CD14-positive monocyte (primary cell): ENCODE measurements at regions not wholly inside any gene's neighbourhood (a gene's known extent, or its start where the extent isn't known, plus 50 kb on each side); places are given as distances from the start of the nearest gene placed in this dataset.

ENCODE experiments used
- DNase-seq, 3 donors: peaks; one replicate each; pipeline ENCODE4 v3.0.0-alpha.2; 2011 to 2022
- H2AFZ ChIP-seq: 2 replicates; pipeline ENCODE4 v1.6.0; 2012; ENCODE audit warnings: mild to moderate bottlenecking, low read depth, low read length, inconsistent platforms; ENCODE audit not compliant: insufficient read depth, poor library complexity, severe bottlenecking
- H3K27ac ChIP-seq, 2 donors: 1 replicate in 1 of 2; 2 replicates in 1 of 2; pipeline ENCODE4 v1.5.1; 2012 to 2013; ENCODE audit warnings: low read length in 2 of 2, control low read depth in 1 of 2, inconsistent platforms in 1 of 2, low read depth in 1 of 2, mild to moderate bottlenecking in 1 of 2
- H3K27me3 ChIP-seq, 2 donors: one replicate each; pipeline versions ENCODE4 v1.6.0 to v1.6.1; 2011 to 2013; ENCODE audit warnings: low read length in 2 of 2; ENCODE audit not compliant: control insufficient read depth in 2 of 2, insufficient read depth in 2 of 2
- H3K36me3 ChIP-seq, 2 donors: replicated peaks in 1 of 2; 1 replicate in 1 of 2; 2 replicates in 1 of 2; pipeline versions ENCODE4 v1.5.1 to v1.6.1; 2012 to 2013; ENCODE audit warnings: low read length in 2 of 2, control low read depth in 1 of 2, inconsistent platforms in 1 of 2, mild to moderate bottlenecking in 1 of 2; ENCODE audit not compliant: insufficient read depth in 2 of 2, control insufficient read depth in 1 of 2
- H3K4me1 ChIP-seq, 2 donors: 1 replicate in 1 of 2; 2 replicates in 1 of 2; pipeline versions ENCODE4 v1.5.1 to v1.6.1; 2012 to 2013; ENCODE audit warnings: low read length in 2 of 2, control low read depth in 1 of 2, inconsistent platforms in 1 of 2, mild to moderate bottlenecking in 1 of 2, moderate library complexity in 1 of 2; ENCODE audit not compliant: insufficient read depth in 2 of 2, control insufficient read depth in 1 of 2
- H3K4me2 ChIP-seq: replicated peaks from 2 replicates; pipeline ENCODE3; 2012; ENCODE audit warnings: low read length, moderate library complexity, mild to moderate bottlenecking; ENCODE audit not compliant: poor library complexity, severe bottlenecking; ENCODE audit errors: extremely low read depth
- H3K4me3 ChIP-seq, 3 experiments: fragments of 200-600 bp in 1 of 3; sonication (generic) in 1 of 3; replicated peaks in 1 of 3; 1 replicate in 2 of 3; 2 replicates in 1 of 3; pipeline ENCODE4 v1.5.1; 2011 to 2013; ENCODE audit warnings: low read length in 3 of 3, mild to moderate bottlenecking in 3 of 3, control low read depth in 2 of 3, low read depth in 2 of 3, inconsistent platforms in 1 of 3, moderate library complexity in 1 of 3
- H3K79me2 ChIP-seq: 2 replicates; pipeline ENCODE4 v1.6.0; 2012; ENCODE audit warnings: mild to moderate bottlenecking, control low read depth, inconsistent platforms, low read length, moderate library complexity; ENCODE audit not compliant: insufficient read depth
- H3K9ac ChIP-seq: 2 replicates; pipeline ENCODE4 v1.6.0; 2017; ENCODE audit warnings: low read length, mild to moderate bottlenecking; ENCODE audit not compliant: insufficient read depth, poor library complexity, severe bottlenecking
- H3K9me3 ChIP-seq, 2 donors: replicated peaks in 1 of 2; 1 replicate in 1 of 2; 2 replicates in 1 of 2; pipeline versions ENCODE4 v1.5.1 to v1.6.1; 2012 to 2013; ENCODE audit warnings: low read length in 2 of 2, control low read depth in 1 of 2; ENCODE audit not compliant: control insufficient read depth in 1 of 2, insufficient read depth in 1 of 2
- H4K20me1 ChIP-seq: 2 replicates; pipeline ENCODE4 v1.6.0; 2012; ENCODE audit warnings: mild to moderate bottlenecking, low read length, control low read depth, moderate library complexity; ENCODE audit not compliant: insufficient read depth
- H3K27ac Mint-ChIP-seq, 7 donors: one replicate each; pipeline ENCODE4 v1.8.0; 2020; ENCODE audit warnings: mild to moderate bottlenecking in 7 of 7, mixed read lengths in 7 of 7, moderate library complexity in 6 of 7, inconsistent platforms in 2 of 7
- H3K27me3 Mint-ChIP-seq, 3 donors: one replicate each; pipeline ENCODE4 v1.8.0; 2021 to 2022; ENCODE audit warnings: low read depth in 3 of 3, mild to moderate bottlenecking in 3 of 3, mixed read lengths in 3 of 3, moderate library complexity in 3 of 3, inconsistent platforms in 1 of 3
- H3K36me3 Mint-ChIP-seq, 2 donors: one replicate each; pipeline ENCODE4 v1.8.0; 2020; ENCODE audit warnings: mixed read lengths in 2 of 2, inconsistent platforms in 1 of 2, mild to moderate bottlenecking in 1 of 2
- H3K4me1 Mint-ChIP-seq: one replicate; pipeline ENCODE4 v1.8.0; 2020; ENCODE audit warnings: mild to moderate bottlenecking, mixed read lengths
- H3K4me3 Mint-ChIP-seq, 2 donors: one replicate each; pipeline ENCODE4 v1.8.0; 2020; ENCODE audit warnings: mild to moderate bottlenecking in 2 of 2, mixed read lengths in 2 of 2, moderate library complexity in 1 of 2
- H3K9me3 Mint-ChIP-seq, 7 donors: one replicate each; pipeline ENCODE4 v1.8.0; 2020 to 2022; ENCODE audit warnings: mixed read lengths in 7 of 7, mild to moderate bottlenecking in 6 of 7, moderate library complexity in 6 of 7, inconsistent platforms in 2 of 7
- WGBS: methylation state at CpG from one replicate; pipeline ENCODE4 v1.1.5; 2013; ENCODE audit warnings: missing lambda C conversion rate; ENCODE audit not compliant: insufficient coverage; 5-methylcytosine and 5-hydroxymethylcytosine counted together
- intact Hi-C, 2 donors: fragments of 100-400 bp; cut with micrococcal nuclease; formaldehyde crosslinking; loops; one replicate each; pipeline versions ENCODE4 v1.15.0 to v1.15.1; 2023
- TF ChIP-seq, protein P1 (sequence below): fragments of 200-600 bp; IDR thresholded peaks from one replicate; pipeline ENCODE4 v1.8.0; 2022; ENCODE audit warnings: antibody characterized with exemption, mild to moderate bottlenecking

DNA sequence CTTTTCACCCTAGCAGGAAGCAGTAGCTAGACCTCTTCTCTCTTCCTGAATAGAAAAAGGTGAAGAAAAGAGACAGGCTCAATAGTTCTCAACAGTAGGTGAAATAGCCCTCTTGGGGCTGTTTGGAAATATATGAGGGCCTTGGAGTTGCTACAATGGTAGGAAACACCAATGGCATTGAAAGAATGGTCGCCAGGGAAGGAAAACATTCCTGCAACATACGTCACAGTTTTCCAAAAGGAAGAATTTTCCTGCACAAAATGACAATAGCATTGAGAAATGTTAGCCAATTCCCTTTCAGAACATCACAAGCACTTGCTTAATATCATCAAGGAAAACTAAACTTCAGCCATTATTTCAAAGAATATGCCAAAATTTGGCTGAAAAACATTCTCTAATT is 484.5 kb downstream of the IGSF11 start:
- intact Hi-C loops, result no loop called here
- no peak overlapping the region for H3K27ac Mint-ChIP-seq
- no CpG with 5 or more reads among the region's 2 CpGs for WGBS

DNA sequence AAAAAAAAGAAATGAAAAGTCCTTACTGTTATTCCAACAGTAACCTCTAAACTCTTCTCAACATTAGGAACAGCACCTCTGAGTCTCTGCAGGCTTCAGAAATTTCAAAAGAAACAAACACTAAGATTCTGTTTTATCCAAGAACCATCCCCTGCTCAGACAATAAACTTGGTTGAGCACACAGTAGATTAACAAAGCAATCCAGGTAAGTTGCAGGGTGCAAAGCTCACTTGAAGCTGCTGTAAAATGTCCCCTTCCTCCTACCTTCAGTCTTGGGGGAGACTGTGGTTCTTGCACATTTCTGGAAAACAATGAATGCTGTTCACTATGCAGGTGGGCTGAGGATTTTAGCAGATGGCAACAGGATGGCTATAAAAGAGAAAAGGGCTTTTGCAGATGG is 484.1 kb downstream of the IGSF11 start:
- H3K4me3 ChIP-seq, result no peak overlapping the region
- H3K9me3 Mint-ChIP-seq, result peaks cover 0 to 7% (median 2%) of the 10 kb centered on the region in 7 donors
- H3K4me2 ChIP-seq, result no peak overlapping the region
- no peak overlapping the region for H3K27ac ChIP-seq
- no peaks in the 10 kb centered on the region for H3K4me1 Mint-ChIP-seq
- DNase-seq, result no peak
- H3K36me3 ChIP-seq, result no peaks in the 10 kb centered on the region
- TF ChIP-seq, protein P1, sequence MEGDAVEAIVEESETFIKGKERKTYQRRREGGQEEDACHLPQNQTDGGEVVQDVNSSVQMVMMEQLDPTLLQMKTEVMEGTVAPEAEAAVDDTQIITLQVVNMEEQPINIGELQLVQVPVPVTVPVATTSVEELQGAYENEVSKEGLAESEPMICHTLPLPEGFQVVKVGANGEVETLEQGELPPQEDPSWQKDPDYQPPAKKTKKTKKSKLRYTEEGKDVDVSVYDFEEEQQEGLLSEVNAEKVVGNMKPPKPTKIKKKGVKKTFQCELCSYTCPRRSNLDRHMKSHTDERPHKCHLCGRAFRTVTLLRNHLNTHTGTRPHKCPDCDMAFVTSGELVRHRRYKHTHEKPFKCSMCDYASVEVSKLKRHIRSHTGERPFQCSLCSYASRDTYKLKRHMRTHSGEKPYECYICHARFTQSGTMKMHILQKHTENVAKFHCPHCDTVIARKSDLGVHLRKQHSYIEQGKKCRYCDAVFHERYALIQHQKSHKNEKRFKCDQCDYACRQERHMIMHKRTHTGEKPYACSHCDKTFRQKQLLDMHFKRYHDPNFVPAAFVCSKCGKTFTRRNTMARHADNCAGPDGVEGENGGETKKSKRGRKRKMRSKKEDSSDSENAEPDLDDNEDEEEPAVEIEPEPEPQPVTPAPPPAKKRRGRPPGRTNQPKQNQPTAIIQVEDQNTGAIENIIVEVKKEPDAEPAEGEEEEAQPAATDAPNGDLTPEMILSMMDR, result no peak
- intact Hi-C loops, result no loop called here
- no peaks in the 10 kb centered on the region for H4K20me1 ChIP-seq
- no peak overlapping the region for H3K27ac Mint-ChIP-seq
- no peak overlapping the region for H2AFZ ChIP-seq
- H3K9me3 ChIP-seq, result peaks cover 5 to 7% of the 10 kb centered on the region in 2 donors
- H3K27me3 ChIP-seq, result no peaks in the 10 kb centered on the region
- H3K36me3 Mint-ChIP-seq, result no peaks in the 10 kb centered on the region
- no peak overlapping the region for H3K4me3 Mint-ChIP-seq
- H3K27me3 Mint-ChIP-seq, result peaks cover 0 to 1% (median 0%) of the 10 kb centered on the region in 3 donors
- no peak overlapping the region for H3K9ac ChIP-seq
- H3K4me1 ChIP-seq, result no peaks in the 10 kb centered on the region
- H3K79me2 ChIP-seq, result no peaks in the 10 kb centered on the region

More for the DNA sequence above, 484.5 kb downstream of the IGSF11 start:
- Mint-ChIP-seq H3K4me3 (no peak overlapping the region), H3K9me3 (peaks cover 0 to 8% (median 2%) of the 10 kb centered on the region in 7 donors), H3K36me3 (no peaks in the 10 kb centered on the region), H3K4me1 (no peaks in the 10 kb centered on the region), H3K27me3 (peaks cover 0 to 1% (median 0%) of the 10 kb centered on the region in 3 donors)
- H3K36me3 ChIP-seq, result no peaks in the 10 kb centered on the region
- H3K4me3 ChIP-seq, result no peak overlapping the region
- no peaks in the 10 kb centered on the region for H3K4me1 ChIP-seq
- H3K9ac ChIP-seq, result no peak overlapping the region
- H2AFZ ChIP-seq, result no peak overlapping the region
- H3K27me3 ChIP-seq, result no peaks in the 10 kb centered on the region
- H3K79me2 ChIP-seq, result no peaks in the 10 kb centered on the region
- H3K4me2 ChIP-seq, result no peak overlapping the region
- H3K9me3 ChIP-seq, result peaks cover 5 to 7% of the 10 kb centered on the region in 2 donors
- no peaks in the 10 kb centered on the region for H4K20me1 ChIP-seq
- H3K27ac ChIP-seq, result no peak overlapping the region
- TF ChIP-seq, protein P1, result no peak
- no peak for DNase-seq
